CD14-positive monocyte (primary cell): ENCODE measurements at regions not wholly inside any gene's neighbourhood (a gene's known extent, or its start where the extent isn't known, plus 50 kb on each side); places are given as distances from the start of the nearest gene placed in this dataset.

Source experiments
- DNase-seq, 3 donors: peaks; one replicate each; pipeline ENCODE4 v3.0.0-alpha.2; 2011 to 2022
- H2AFZ ChIP-seq: 2 replicates; pipeline ENCODE4 v1.6.0; 2012; ENCODE audit warnings: mild to moderate bottlenecking, low read depth, low read length, inconsistent platforms; ENCODE audit not compliant: insufficient read depth, poor library complexity, severe bottlenecking
- H3K27ac ChIP-seq, 2 donors: 1 replicate in 1 of 2; 2 replicates in 1 of 2; pipeline ENCODE4 v1.5.1; 2012 to 2013; ENCODE audit warnings: low read length in 2 of 2, control low read depth in 1 of 2, inconsistent platforms in 1 of 2, low read depth in 1 of 2, mild to moderate bottlenecking in 1 of 2
- H3K27me3 ChIP-seq, 2 donors: one replicate each; pipeline versions ENCODE4 v1.6.0 to v1.6.1; 2011 to 2013; ENCODE audit warnings: low read length in 2 of 2; ENCODE audit not compliant: control insufficient read depth in 2 of 2, insufficient read depth in 2 of 2
- H3K36me3 ChIP-seq, 2 donors: replicated peaks in 1 of 2; 1 replicate in 1 of 2; 2 replicates in 1 of 2; pipeline versions ENCODE4 v1.5.1 to v1.6.1; 2012 to 2013; ENCODE audit warnings: low read length in 2 of 2, control low read depth in 1 of 2, inconsistent platforms in 1 of 2, mild to moderate bottlenecking in 1 of 2; ENCODE audit not compliant: insufficient read depth in 2 of 2, control insufficient read depth in 1 of 2
- H3K4me1 ChIP-seq, 2 donors: 1 replicate in 1 of 2; 2 replicates in 1 of 2; pipeline versions ENCODE4 v1.5.1 to v1.6.1; 2012 to 2013; ENCODE audit warnings: low read length in 2 of 2, control low read depth in 1 of 2, inconsistent platforms in 1 of 2, mild to moderate bottlenecking in 1 of 2, moderate library complexity in 1 of 2; ENCODE audit not compliant: insufficient read depth in 2 of 2, control insufficient read depth in 1 of 2
- H3K4me2 ChIP-seq: replicated peaks from 2 replicates; pipeline ENCODE3; 2012; ENCODE audit warnings: low read length, moderate library complexity, mild to moderate bottlenecking; ENCODE audit not compliant: poor library complexity, severe bottlenecking; ENCODE audit errors: extremely low read depth
- H3K4me3 ChIP-seq, 3 experiments: fragments of 200-600 bp in 1 of 3; sonication (generic) in 1 of 3; replicated peaks in 1 of 3; 1 replicate in 2 of 3; 2 replicates in 1 of 3; pipeline ENCODE4 v1.5.1; 2011 to 2013; ENCODE audit warnings: low read length in 3 of 3, mild to moderate bottlenecking in 3 of 3, control low read depth in 2 of 3, low read depth in 2 of 3, inconsistent platforms in 1 of 3, moderate library complexity in 1 of 3
- H3K79me2 ChIP-seq: 2 replicates; pipeline ENCODE4 v1.6.0; 2012; ENCODE audit warnings: mild to moderate bottlenecking, control low read depth, inconsistent platforms, low read length, moderate library complexity; ENCODE audit not compliant: insufficient read depth
- H3K9ac ChIP-seq: 2 replicates; pipeline ENCODE4 v1.6.0; 2017; ENCODE audit warnings: low read length, mild to moderate bottlenecking; ENCODE audit not compliant: insufficient read depth, poor library complexity, severe bottlenecking
- H3K9me3 ChIP-seq, 2 donors: replicated peaks in 1 of 2; 1 replicate in 1 of 2; 2 replicates in 1 of 2; pipeline versions ENCODE4 v1.5.1 to v1.6.1; 2012 to 2013; ENCODE audit warnings: low read length in 2 of 2, control low read depth in 1 of 2; ENCODE audit not compliant: control insufficient read depth in 1 of 2, insufficient read depth in 1 of 2
- H4K20me1 ChIP-seq: 2 replicates; pipeline ENCODE4 v1.6.0; 2012; ENCODE audit warnings: mild to moderate bottlenecking, low read length, control low read depth, moderate library complexity; ENCODE audit not compliant: insufficient read depth
- H3K27ac Mint-ChIP-seq, 7 donors: one replicate each; pipeline ENCODE4 v1.8.0; 2020; ENCODE audit warnings: mild to moderate bottlenecking in 7 of 7, mixed read lengths in 7 of 7, moderate library complexity in 6 of 7, inconsistent platforms in 2 of 7
- H3K27me3 Mint-ChIP-seq, 3 donors: one replicate each; pipeline ENCODE4 v1.8.0; 2021 to 2022; ENCODE audit warnings: low read depth in 3 of 3, mild to moderate bottlenecking in 3 of 3, mixed read lengths in 3 of 3, moderate library complexity in 3 of 3, inconsistent platforms in 1 of 3
- H3K36me3 Mint-ChIP-seq, 2 donors: one replicate each; pipeline ENCODE4 v1.8.0; 2020; ENCODE audit warnings: mixed read lengths in 2 of 2, inconsistent platforms in 1 of 2, mild to moderate bottlenecking in 1 of 2
- H3K4me1 Mint-ChIP-seq: one replicate; pipeline ENCODE4 v1.8.0; 2020; ENCODE audit warnings: mild to moderate bottlenecking, mixed read lengths
- H3K4me3 Mint-ChIP-seq, 2 donors: one replicate each; pipeline ENCODE4 v1.8.0; 2020; ENCODE audit warnings: mild to moderate bottlenecking in 2 of 2, mixed read lengths in 2 of 2, moderate library complexity in 1 of 2
- H3K9me3 Mint-ChIP-seq, 7 donors: one replicate each; pipeline ENCODE4 v1.8.0; 2020 to 2022; ENCODE audit warnings: mixed read lengths in 7 of 7, mild to moderate bottlenecking in 6 of 7, moderate library complexity in 6 of 7, inconsistent platforms in 2 of 7
- CTCF ChIP-seq: fragments of 200-600 bp; IDR thresholded peaks from one replicate; pipeline ENCODE4 v1.8.0; 2022; ENCODE audit warnings: antibody characterized with exemption, mild to moderate bottlenecking
- WGBS: methylation state at CpG from one replicate; pipeline ENCODE4 v1.1.5; 2013; ENCODE audit warnings: missing lambda C conversion rate; ENCODE audit not compliant: insufficient coverage; 5-methylcytosine and 5-hydroxymethylcytosine counted together
- intact Hi-C, 2 donors: fragments of 100-400 bp; cut with micrococcal nuclease; formaldehyde crosslinking; loops; one replicate each; pipeline versions ENCODE4 v1.15.0 to v1.15.1; 2023

- Histone ChIP-seq H3K4me3 (no peak overlapping the region), H3K4me1 (no peaks in the 10 kb centered on the region), H3K4me2 (no peak overlapping the region), H3K9me3 (no peaks in the 10 kb centered on the region), H3K27me3 (no peaks in the 10 kb centered on the region), H3K9ac (no peak overlapping the region), H3K27ac (no peak overlapping the region), H3K79me2 (no peaks in the 10 kb centered on the region), H4K20me1 (no peaks in the 10 kb centered on the region), H3K36me3 (no peaks in the 10 kb centered on the region), H2AFZ (no peak overlapping the region)
- Mint-ChIP-seq H3K27me3 (peaks cover 0 to 2% (median 2%) of the 10 kb centered on the region in 3 donors), H3K4me3 (no peak overlapping the region), H3K36me3 (no peaks in the 10 kb centered on the region), H3K9me3 (peaks cover 0 to 2% (median 0%) of the 10 kb centered on the region in 7 donors), H3K27ac (no peak overlapping the region), H3K4me1 (no peaks in the 10 kb centered on the region)
- WGBS, result 97% methylated on average over 6 of the region's 8 CpGs
- DNase-seq, result no peak
- TF ChIP-seq CTCF, result no peak
- intact Hi-C loops, result no loop called here
These were observed 180.6 kb downstream of the BARX1 start for GRCh38 chr9:93774331-93775102.

GRCh38 chr9:93771276-93771675 lies 183.9 kb downstream of the BARX1 start:
- no peaks in the 10 kb centered on the region for H4K20me1 ChIP-seq
- H3K9ac ChIP-seq, result no peak overlapping the region
- H3K4me2 ChIP-seq, result no peak overlapping the region
- Mint-ChIP-seq H3K4me3 (no peak overlapping the region), H3K27me3 (peaks cover 0 to 4% (median 2%) of the 10 kb centered on the region in 3 donors), H3K9me3 (peaks cover 0 to 16% (median 3%) of the 10 kb centered on the region in 7 donors), H3K4me1 (no peaks in the 10 kb centered on the region), H3K27ac (no peak overlapping the region), H3K36me3 (no peaks in the 10 kb centered on the region)
- no peaks in the 10 kb centered on the region for H3K36me3 ChIP-seq
- H3K27ac ChIP-seq, result no peak overlapping the region
- no peak for DNase-seq
- no peak overlapping the region for H3K4me3 ChIP-seq
- intact Hi-C loops, result no loop called here
- H3K9me3 ChIP-seq, result peaks cover 0 to 3% of the 10 kb centered on the region in 2 donors
- H3K4me1 ChIP-seq, result no peaks in the 10 kb centered on the region
- H2AFZ ChIP-seq, result no peak overlapping the region
- no CpG with 5 or more reads among the region's 1 CpG for WGBS
- no peaks in the 10 kb centered on the region for H3K27me3 ChIP-seq
- H3K79me2 ChIP-seq, result no peaks in the 10 kb centered on the region
- no peak for TF ChIP-seq CTCF
